Prostate gland (tissue), 2 donors: ENCODE measurements at regions not wholly inside any gene's neighbourhood (a gene's known extent, or its start where the extent isn't known, plus 50 kb on each side); places are given as distances from the start of the nearest gene placed in this dataset.

ENCODE experiments used
- DNase-seq: peaks from one replicate; pipeline ENCODE4 v3.0.0-alpha.2; 2019; ENCODE audit warnings: low spot score
- H3K27ac ChIP-seq, 2 donors: fragments of 200-600 bp; sonication (generic); 2 replicates each; pipeline ENCODE4 v1.5.1; 2017 to 2019
- H3K27me3 ChIP-seq: fragments of 200-600 bp; sonication (generic); replicated peaks from 2 replicates; pipeline ENCODE4 v1.5.1; 2019; ENCODE audit not compliant: insufficient read depth
- H3K36me3 ChIP-seq, 2 donors: fragments of 200-600 bp; sonication (generic); 1 replicate in 1 of 2; 2 replicates in 1 of 2; pipeline versions ENCODE4 v1.5.1 to v1.8.1; 2017 to 2019
- H3K4me1 ChIP-seq: fragments of 200-600 bp; sonication (generic); replicated peaks from 2 replicates; pipeline ENCODE4 v1.5.1; 2019
- H3K4me3 ChIP-seq, 2 donors: fragments of 200-600 bp; sonication (generic); 2 replicates each; pipeline ENCODE4 v1.5.1; 2017 to 2019
- H3K9me3 ChIP-seq: fragments of 200-600 bp; sonication (generic); 2 replicates; pipeline ENCODE4 v1.5.1; 2017
- CTCF ChIP-seq, 4 experiments: fragments of 200-600 bp in 2 of 4; fragments of 450-650 bp in 2 of 4; sonication (generic) in 2 of 4; IDR thresholded peaks; 1 replicate in 3 of 4; 2 replicates in 1 of 4; pipeline ENCODE4 v1.5.1; 2016 to 2019; ENCODE audit warnings: antibody characterized with exemption in 4 of 4, mild to moderate bottlenecking in 2 of 4, moderate library complexity in 2 of 4
- POLR2A ChIP-seq: fragments of 450-650 bp; IDR thresholded peaks from one replicate; pipeline ENCODE4 v1.6.1; 2016; ENCODE audit warnings: antibody characterized with exemption, mild to moderate bottlenecking
- POLR2AphosphoS5 ChIP-seq: sonication (generic); formaldehyde crosslinking; IDR thresholded peaks from one replicate; pipeline ENCODE4 v1.6.1; 2017; ENCODE audit warnings: antibody characterized with exemption
- WGBS: methylation state at CpG from one replicate; pipeline ENCODE4 v1.1.5; 2018; 5-methylcytosine and 5-hydroxymethylcytosine counted together
- intact Hi-C: fragments of 100-400 bp; cut with DNase I; formaldehyde crosslinking; loops from one replicate; pipeline ENCODE4 v1.14.2; 2022

DNA sequence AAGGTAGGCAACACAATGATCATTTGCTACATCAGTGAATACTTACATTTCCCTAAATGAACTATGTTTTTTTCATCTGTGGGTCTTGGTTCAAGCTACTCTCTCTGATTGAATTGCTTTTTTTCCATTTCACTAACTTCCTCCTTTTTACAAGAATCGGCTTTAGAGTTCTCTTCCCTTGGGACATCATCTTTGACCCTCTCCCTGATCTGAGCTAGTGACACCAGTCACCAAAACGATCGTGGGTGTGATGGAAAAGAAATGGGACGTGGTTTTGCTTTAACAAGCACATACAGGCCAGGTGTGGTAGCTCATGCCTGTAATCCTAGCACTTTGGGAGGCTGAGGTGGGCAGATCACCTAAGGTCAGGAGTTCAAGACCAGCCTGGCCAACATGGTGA lies 129.9 kb downstream of the WT1 start:
- TF ChIP-seq CTCF (IDR thresholded peaks at IDR 0.05) (no peak), POLR2A (no peak), POLR2AphosphoS5 (no peak)
- intact Hi-C loops: no loop called here

DNA sequence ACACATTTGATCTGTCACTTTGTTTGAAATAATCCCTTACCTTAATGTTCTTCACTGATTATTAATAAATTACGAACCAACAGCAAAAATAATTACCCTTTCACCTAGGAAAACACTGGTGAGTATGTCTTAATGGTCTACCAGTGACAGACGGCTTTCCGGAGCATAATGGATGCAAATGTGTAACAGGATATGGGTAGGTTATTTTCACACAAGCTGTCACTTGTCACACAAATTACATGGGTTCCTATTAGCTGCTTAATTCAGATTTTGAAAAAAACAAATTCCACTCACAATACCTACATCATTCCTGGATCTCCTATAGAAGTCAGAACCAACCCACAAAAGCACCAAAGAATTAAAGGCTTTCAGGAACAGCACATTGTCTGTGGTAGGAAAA lies 127.9 kb downstream of the WT1 start:
- DNase-seq: no peak
- TF ChIP-seq POLR2AphosphoS5 (no peak), CTCF (IDR thresholded peaks at IDR 0.05) (no peak), POLR2A (no peak)
- no peaks in the 10 kb centered on the region for H3K36me3 ChIP-seq
- H3K4me1 ChIP-seq: no peaks in the 10 kb centered on the region
- H3K4me3 ChIP-seq: no peak overlapping the region
- intact Hi-C loops: no loop called here
- H3K27me3 ChIP-seq: no peaks in the 10 kb centered on the region
- no peaks in the 10 kb centered on the region for H3K9me3 ChIP-seq
- H3K27ac ChIP-seq: no peak overlapping the region
- WGBS: 79% methylated on average over 3 of the region's 3 CpGs

More for the DNA sequence above, 129.9 kb downstream of the WT1 start:
- H3K27ac ChIP-seq: no peak overlapping the region
- no peaks in the 10 kb centered on the region for H3K36me3 ChIP-seq
- DNase-seq: no peak
- H3K4me3 ChIP-seq: no peak overlapping the region
- H3K27me3 ChIP-seq: no peaks in the 10 kb centered on the region
- no peaks in the 10 kb centered on the region for H3K4me1 ChIP-seq
- 80% methylated on average over 4 of the region's 4 CpGs for WGBS
- no peaks in the 10 kb centered on the region for H3K9me3 ChIP-seq

DNA sequence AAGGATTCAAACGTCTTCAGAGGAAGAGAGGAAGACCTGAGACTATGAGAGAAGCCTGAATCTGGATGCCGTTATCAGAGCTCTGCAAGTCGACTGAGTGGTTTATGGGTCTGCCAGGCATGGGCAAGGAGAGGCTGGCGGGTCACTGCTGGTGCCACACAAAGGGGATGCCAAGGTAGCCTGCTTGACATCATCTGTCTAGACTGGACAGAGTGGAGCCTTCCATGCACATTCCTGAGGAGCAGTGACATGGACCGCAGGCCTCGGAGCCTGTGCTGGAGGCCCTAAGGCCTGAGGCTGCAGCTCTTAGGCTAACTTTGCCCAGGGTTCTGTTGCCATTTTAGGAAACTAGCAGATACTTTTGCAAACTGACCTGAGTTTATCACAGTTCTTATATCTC lies 127.4 kb downstream of the WT1 start:
- H3K9me3 ChIP-seq: no peaks in the 10 kb centered on the region
- TF ChIP-seq POLR2A: no peak
- TF ChIP-seq POLR2AphosphoS5: no peak
- no peak for TF ChIP-seq CTCF (IDR thresholded peaks at IDR 0.05)
- H3K36me3 ChIP-seq: no peaks in the 10 kb centered on the region
- intact Hi-C loops: no loop called here
- no peaks in the 10 kb centered on the region for H3K27me3 ChIP-seq
- H3K4me1 ChIP-seq: no peaks in the 10 kb centered on the region
- WGBS: 80% methylated on average over 6 of the region's 6 CpGs
- H3K27ac ChIP-seq: no peak overlapping the region
- DNase-seq: no peak
- H3K4me3 ChIP-seq: no peak overlapping the region

- WGBS: 37% methylated on average over 9 of the region's 9 CpGs
- Histone ChIP-seq H3K36me3 (no peaks in the 10 kb centered on the region), H3K27ac (no peak overlapping the region), H3K27me3 (no peaks in the 10 kb centered on the region), H3K4me3 (no peak overlapping the region), H3K9me3 (no peaks in the 10 kb centered on the region), H3K4me1 (no peaks in the 10 kb centered on the region)
- no peak for DNase-seq
- TF ChIP-seq POLR2AphosphoS5 (no peak), CTCF (IDR thresholded peaks at IDR 0.05) (no peak)
- intact Hi-C loops: no loop called here
These were observed 125.7 kb downstream of the WT1 start for GRCh38 chr11:32309530-32310213.

DNA sequence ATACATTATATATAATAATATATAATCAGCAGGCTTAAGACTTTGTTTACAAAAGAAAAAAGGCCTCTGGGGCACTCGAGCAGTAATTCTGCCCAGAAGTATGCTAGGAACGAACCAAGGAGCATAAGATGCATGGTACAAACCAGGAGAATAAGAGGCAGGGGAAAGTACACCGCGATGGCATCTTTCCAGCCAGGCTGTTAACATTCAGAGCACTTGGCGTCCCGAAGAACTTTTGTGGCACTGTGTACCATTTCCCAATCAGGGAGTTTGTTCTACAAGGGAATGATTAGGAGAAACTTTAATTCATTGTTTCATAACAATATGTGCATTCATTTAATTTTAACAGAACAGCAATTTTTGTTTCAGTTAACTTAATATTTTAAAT lies 125.1 kb downstream of the WT1 start:
- H3K27ac ChIP-seq: no peak overlapping the region

More for the DNA sequence above, 125.1 kb downstream of the WT1 start:
- 28% methylated on average over 6 of the region's 6 CpGs for WGBS
- TF ChIP-seq POLR2AphosphoS5 (peak; percentile 56), POLR2A (no peak), CTCF (IDR thresholded peaks at IDR 0.05) (no peak)
- no peaks in the 10 kb centered on the region for H3K36me3 ChIP-seq
- intact Hi-C loops: no loop called here
- DNase-seq: peak; percentile 39
- no peaks in the 10 kb centered on the region for H3K27me3 ChIP-seq
- no peaks in the 10 kb centered on the region for H3K4me1 ChIP-seq
- H3K4me3 ChIP-seq: no peak overlapping the region
- no peaks in the 10 kb centered on the region for H3K9me3 ChIP-seq
